Fibroblast of upper back skin (primary cell): ENCODE measurements at regions not wholly inside any gene's neighbourhood (a gene's known extent, or its start where the extent isn't known, plus 50 kb on each side); places are given as distances from the start of the nearest gene placed in this dataset.
A peak's percentile ranks its signal among the peaks of the same experiment; 100 is the strongest.

Experiments
- DNase-seq: peaks from one replicate; pipeline ENCODE4 v3.0.0-alpha.2; 2013

GRCh38 chr7:91636129-91636724 is 244.3 kb downstream of the MTERF1 start:
- DNase-seq = peak; percentile 35

- no peak for DNase-seq
These were observed 243.8 kb downstream of the MTERF1 start for GRCh38 chr7:91636728-91637127.

GRCh38 chr7:91644256-91644655 is 236.2 kb downstream of the MTERF1 start:
- no peak for DNase-seq

DNA sequence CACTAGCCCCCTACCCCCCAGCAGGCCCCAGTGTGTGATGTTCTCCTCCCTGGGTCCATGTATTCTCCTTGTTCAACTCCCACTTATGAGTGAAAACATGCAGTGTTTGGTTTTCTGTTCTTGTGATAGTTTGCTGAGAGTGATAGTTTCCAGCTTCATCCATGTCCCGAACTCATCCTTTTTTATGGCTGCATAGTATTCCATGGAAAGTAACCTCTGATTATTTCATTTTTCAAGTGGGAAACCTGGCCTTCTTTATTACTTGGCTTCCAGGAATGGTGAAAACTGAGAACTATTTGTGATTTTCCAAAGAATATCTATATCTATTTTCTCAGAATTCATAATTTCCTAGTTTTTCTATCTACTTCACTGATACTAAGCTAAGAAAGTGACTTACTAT is 235.0 kb downstream of the MTERF1 start:
- no peak for DNase-seq

DNA sequence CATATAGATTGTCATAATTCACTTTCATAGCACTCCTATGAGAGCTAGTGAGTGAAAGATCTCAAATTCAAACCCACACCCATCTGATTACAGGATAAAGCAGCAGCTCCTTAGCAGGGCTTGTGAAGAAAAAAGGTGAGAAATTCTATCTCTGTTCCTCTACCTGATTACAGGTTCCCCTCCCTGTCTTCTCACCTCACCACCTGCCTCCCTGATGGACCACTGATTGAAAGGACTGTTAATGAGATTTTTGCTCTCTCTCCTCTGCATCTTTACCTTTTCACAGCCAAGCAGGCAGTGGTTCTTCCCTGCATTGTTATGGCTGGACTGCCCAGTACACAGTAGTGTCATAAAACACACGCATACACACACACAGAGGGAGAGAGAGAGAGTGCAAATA is 228.5 kb downstream of the MTERF1 start:
- DNase-seq = no peak

DNA sequence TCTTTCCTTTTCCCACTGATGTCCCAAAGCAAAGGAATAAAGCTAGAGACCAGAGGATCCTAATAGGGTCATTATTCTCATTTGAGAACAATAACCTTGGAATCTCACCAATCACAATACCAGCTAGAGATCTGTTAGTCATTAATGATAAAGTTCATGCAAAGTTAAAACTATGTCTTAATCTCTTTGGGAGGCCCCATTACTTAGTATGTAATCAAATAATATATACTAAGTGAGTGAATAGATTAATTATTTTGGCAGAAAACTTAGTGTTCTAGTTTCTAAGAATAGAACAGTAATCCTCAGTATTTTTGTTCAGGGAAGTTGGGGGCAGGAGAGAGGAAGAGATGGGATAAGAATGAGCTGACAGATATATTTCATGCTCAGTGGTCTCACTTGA is 227.2 kb downstream of the MTERF1 start:
- peak; percentile 18 for DNase-seq

DNA sequence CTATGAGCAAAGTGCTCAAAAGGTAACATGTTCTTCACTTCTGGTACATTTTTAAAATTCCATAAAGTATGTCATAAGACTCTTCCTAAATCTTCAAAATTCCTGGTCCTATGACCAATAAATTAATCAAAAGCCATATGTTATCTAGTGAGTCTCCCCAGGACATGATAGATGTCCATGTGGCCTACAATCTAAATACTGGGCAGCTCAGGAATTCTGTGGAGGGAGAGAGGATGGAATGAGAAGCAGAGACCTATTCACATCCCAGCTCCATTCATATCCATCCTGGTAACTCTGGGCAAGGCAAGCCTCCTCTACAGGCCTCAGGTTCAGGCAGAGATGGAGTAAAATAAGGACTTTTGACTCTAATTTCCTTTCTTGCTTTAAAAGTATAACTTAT is 224.8 kb downstream of the MTERF1 start:
- peak; percentile 82 for DNase-seq

- peak; percentile 92 for DNase-seq
These were observed 223.7 kb downstream of the MTERF1 start for GRCh38 chr7:91656541-91657482.

- DNase-seq = peak; percentile 99
These were observed 222.9 kb downstream of the MTERF1 start for GRCh38 chr7:91657483-91658071.

DNA sequence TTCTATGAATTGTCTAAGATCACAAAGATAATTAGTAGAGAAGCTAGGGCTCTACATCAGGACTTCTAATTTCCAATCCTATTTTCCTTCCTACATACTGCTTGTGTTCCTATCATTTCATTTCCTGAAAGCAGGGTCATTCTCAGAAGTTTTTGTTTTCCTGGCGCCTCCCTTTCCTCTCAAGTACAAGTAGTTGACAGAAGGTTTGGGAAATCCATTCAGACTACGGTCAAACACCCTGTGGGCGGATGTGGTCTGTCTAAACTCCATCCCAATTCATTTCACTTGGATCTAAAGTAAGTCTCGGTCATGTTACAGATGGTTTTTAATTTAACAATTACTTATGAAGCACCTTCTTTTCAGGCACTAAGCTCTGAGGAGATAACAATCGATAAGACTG is 221.4 kb downstream of the MTERF1 start:
- no peak for DNase-seq

- no peak for DNase-seq
These were observed 219.7 kb downstream of the MTERF1 start for GRCh38 chr7:91660734-91661356.

- DNase-seq = no peak
These were observed 218.8 kb downstream of the MTERF1 start for GRCh38 chr7:91661727-91662126.

DNA sequence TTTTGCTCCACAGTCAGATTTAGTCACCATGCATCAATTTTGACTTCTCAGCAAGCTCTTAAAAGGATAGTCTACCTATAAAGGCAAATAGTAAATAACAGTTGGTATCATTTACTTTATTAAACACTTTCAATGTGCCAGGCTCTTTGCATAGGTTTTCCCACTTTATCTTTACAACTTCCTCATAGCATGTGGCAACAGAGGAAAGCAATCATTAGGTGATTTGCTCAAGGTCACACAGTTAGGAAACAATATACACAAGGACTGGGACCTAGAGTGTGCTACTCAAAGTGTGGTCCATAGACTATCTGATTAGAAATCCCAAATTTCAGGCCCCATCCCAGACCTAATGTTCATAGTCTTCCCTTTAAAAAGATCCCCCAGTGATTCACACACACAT is 212.3 kb downstream of the MTERF1 start:
- DNase-seq = no peak

DNA sequence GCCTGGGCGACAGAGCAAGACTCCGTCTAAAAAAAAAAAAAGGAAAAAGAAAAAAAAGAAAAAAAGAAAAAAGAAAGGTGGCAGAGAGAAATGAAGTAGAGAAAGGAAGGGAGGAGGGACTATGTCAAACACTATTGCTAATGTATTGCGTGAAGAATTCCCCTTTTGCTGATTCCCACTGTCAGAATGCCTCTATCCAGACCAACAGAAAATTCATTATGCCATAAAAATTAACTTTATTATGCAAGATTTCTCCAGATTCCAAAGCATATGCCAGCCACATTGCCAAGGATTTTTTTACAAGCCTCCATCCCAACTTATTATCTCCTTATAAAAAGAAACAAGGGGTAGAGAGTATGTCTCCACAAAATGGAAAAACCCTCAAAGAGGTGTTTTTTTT is 209.3 kb downstream of the MTERF1 start:
- no peak for DNase-seq

- DNase-seq = no peak
These were observed 206.0 kb downstream of the MTERF1 start for GRCh38 chr7:91674470-91674869.

DNA sequence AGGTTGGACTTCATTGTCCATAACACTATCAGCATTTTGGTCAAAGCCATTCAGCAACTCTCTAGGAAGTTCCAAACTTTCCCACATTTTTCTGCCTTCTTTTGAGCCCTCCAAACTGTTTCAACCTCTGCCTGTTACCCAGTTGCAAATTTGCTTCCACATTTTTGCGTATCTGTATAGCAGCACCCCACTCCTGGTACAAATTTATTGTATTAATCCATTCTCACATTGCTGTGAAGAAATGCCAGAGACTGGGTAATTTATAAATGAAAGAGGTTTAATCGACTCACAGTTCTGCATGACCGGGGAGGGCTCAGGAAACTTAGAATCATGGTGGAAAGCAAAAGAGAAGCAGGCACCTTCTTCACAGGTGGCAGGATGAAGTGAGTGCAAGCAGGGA is 198.8 kb downstream of the MTERF1 start:
- no peak for DNase-seq

DNA sequence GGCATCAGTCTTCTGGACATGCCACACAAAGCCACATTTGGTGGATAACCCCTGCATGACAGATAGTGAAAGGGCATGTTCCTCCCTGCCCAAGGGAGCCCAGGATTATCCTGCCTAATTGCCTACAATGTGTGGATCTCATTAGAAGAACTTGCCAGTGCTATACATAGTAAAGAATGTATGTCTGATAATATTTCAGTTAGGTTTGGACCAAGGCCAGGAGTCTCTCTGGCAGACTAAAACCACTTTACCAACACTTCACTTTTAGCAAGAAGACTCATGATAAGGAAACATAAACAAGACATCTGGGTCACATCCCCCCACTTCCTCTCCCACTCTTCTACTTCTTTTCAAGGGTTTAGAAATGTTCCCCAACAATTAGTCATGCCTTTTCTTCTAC is 196.7 kb downstream of the MTERF1 start:
- peak; percentile 87 for DNase-seq

DNA sequence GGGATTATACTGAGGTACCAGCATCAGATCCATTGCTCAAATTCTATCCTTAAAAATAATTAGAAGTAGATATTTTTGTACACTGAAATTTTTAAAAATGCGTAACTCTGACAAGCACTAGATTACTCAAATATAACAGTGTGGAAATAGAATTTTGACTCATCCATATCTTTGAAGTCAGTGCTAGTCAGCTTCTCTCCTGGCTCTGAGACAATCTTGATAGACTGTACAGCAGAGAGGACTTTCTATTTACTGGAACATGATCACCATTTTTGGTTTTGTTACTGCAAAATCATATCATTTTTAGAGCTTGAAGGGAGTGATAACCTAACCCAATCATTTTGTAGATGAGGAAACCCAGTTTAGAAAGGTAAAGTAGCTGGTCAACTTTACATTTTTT is 195.0 kb downstream of the MTERF1 start:
- peak; percentile 70 for DNase-seq

- no peak for DNase-seq
These were observed 189.9 kb downstream of the MTERF1 start for GRCh38 chr7:91690541-91691070.

DNA sequence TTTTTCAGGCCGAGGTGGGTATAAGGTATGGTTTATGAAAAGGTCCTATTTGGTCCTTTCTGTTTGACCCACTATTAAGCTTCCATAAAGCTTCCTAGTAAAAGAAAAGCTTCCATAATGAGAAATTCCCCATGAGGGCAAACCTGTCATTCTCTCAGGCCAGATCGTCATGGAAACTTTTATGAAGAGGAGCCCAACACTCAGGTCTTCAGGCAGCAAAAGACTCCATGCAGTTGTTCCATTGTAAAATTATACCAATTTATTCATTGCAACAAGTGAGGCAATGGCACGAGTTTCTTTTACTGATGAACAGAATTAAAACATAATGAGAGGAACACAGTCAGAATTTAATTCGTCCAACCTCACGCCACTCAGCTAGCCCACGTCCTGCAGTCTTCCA is 188.6 kb downstream of the MTERF1 start:
- no peak for DNase-seq

GRCh38 chr7:91692800-91693199 is 187.7 kb downstream of the MTERF1 start:
- peak; percentile 23 for DNase-seq

DNA sequence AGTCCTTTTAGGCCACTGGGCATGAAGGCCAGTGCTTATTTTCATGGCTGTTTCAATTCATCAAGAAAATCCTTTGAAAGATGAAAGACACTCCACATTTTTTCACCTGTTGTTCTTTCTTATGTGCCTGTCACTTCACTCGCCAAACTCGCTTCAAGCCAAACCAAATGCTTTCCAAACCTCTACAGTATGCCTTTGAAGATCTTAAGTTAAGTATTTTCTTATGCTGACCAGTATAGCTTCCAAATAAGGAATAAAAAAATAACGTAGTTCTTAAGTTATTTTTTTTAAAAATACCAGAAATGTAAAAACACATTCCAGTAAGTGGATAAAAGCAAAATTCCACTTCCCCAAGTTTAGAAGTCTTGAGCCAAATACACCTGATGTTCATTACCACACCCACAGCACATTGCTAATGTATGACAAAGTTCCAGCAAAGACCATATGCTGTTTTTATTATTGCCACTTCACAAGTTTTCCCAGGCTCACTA is 186.1 kb downstream of the MTERF1 start:
- DNase-seq = peak; percentile 73

- peak; percentile 37 for DNase-seq
These were observed 169.6 kb downstream of the MTERF1 start for GRCh38 chr7:91710881-91711280.
